Panc1 (cell line): ENCODE measurements at regions not wholly inside any gene's neighbourhood (a gene's known extent, or its start where the extent isn't known, plus 50 kb on each side); places are given as distances from the start of the nearest gene placed in this dataset.

ENCODE experiments used
- ATAC-seq: fragments of 200-7000 bp; cut with Tn5 transposase; 2 replicates; pipeline ENCODE4 v1.9.1; 2020; ENCODE audit warnings: mild to moderate bottlenecking, moderate library complexity
- BruUV-seq: library from RNA; stranded (reverse); fragments of 400-500 nt; replicated peaks from 2 replicates; lab custom pipeline; 2021; lab: Mats Ljungman, UMichigan
- CTCF ChIA-PET: fragments of 300-600 bp; sonication (Branson Sonifier 250); formaldehyde crosslinking; loops from one replicate; lab custom pipeline; 2022; ENCODE audit warnings: antibody characterized with exemption; lab: Charles Lee
- POLR2A ChIA-PET: fragments of 300-600 bp; sonication (Branson Sonifier 250); formaldehyde crosslinking; loops from one replicate; lab custom pipeline; 2022; ENCODE audit warnings: antibody characterized with exemption; lab: Charles Lee
- DNase-seq: peaks from one replicate; pipeline ENCODE4 v3.0.0-alpha.2; 2010; ENCODE audit warnings: low read depth, low spot score
- H3K27ac ChIP-seq: 2 replicates; pipeline ENCODE4 v1.5.1; 2011; ENCODE audit warnings: mild to moderate bottlenecking, low read length, inconsistent platforms
- H3K27me3 ChIP-seq: fragments of 200-500 bp; sonication (Bioruptor generic); 2 replicates; pipeline ENCODE4 v1.6.0; 2014; ENCODE audit warnings: low read length, inconsistent platforms; ENCODE audit not compliant: control insufficient read depth, insufficient read depth
- H3K36me3 ChIP-seq: fragments of 200-500 bp; sonication (Bioruptor generic); 2 replicates; pipeline ENCODE4 v1.5.1; 2014; ENCODE audit warnings: inconsistent platforms, mild to moderate bottlenecking, low read length, moderate library complexity; ENCODE audit not compliant: control insufficient read depth, insufficient read depth
- H3K4me1 ChIP-seq: 2 replicates; pipeline ENCODE4 v1.5.1; 2011; ENCODE audit warnings: inconsistent platforms, mild to moderate bottlenecking, low read length, moderate library complexity; ENCODE audit not compliant: control insufficient read depth, insufficient read depth
- H3K4me3 ChIP-seq, 2 experiments: 2 replicates each; pipeline ENCODE4 v1.5.1; 2011 to 2012; ENCODE audit warnings: low read depth in 2 of 2, low read length in 2 of 2, mild to moderate bottlenecking in 2 of 2, inconsistent platforms in 1 of 2, moderate library complexity in 1 of 2
- H3K9me3 ChIP-seq: fragments of 200-500 bp; sonication (Bioruptor generic); 2 replicates; pipeline ENCODE4 v1.5.1; 2014; ENCODE audit warnings: low read depth, mild to moderate bottlenecking, inconsistent platforms, low read length, moderate library complexity; ENCODE audit not compliant: control insufficient read depth, insufficient read depth
- CTCF ChIP-seq: fragments of 450-650 bp; IDR thresholded peaks from 2 replicates; pipeline ENCODE4 v1.5.1; 2017; ENCODE audit warnings: mild to moderate bottlenecking
- POLR2AphosphoS5 ChIP-seq: IDR thresholded peaks from 2 replicates; pipeline ENCODE4 v1.6.1; 2012; ENCODE audit warnings: mild to moderate bottlenecking, low read depth, low read length, moderate library complexity
- REST ChIP-seq, 2 experiments: IDR thresholded peaks; 2 replicates each; pipeline ENCODE4 v1.6.1; 2011 to 2012; ENCODE audit warnings: low read depth in 2 of 2, control low read depth in 1 of 2, low read length in 1 of 2, mild to moderate bottlenecking in 1 of 2, moderate library complexity in 1 of 2; ENCODE audit not compliant: insufficient read depth in 1 of 2
- SIN3A ChIP-seq: IDR thresholded peaks from 2 replicates; pipeline ENCODE4 v1.6.1; 2012; ENCODE audit warnings: low read depth, mild to moderate bottlenecking, low read length, moderate library complexity, borderline replicate concordance; ENCODE audit not compliant: insufficient read depth
- TCF7L2 ChIP-seq: IDR thresholded peaks from 2 replicates; pipeline ENCODE4 v1.6.1; 2011; ENCODE audit warnings: mild to moderate bottlenecking, low read depth, low read length, inconsistent platforms
- in situ Hi-C: cut with HindIII; loops from 2 replicates; pipeline ENCODE4 v1.10.0; 2016; ENCODE audit warnings: low sequenced_read_pairs, low pct_unique_long_range_greater_than_20kb
- intact Hi-C: fragments of 100-400 bp; cut with micrococcal nuclease; formaldehyde crosslinking; loops from one replicate; pipeline ENCODE4 v1.10.0; 2022; ENCODE audit not compliant: unreplicated experiment

GRCh38 chr14:97390096-97390724, 593.0 kb downstream of the VRK1 start:
- POLR2A ChIA-PET, result no interaction called here
- H3K4me1 ChIP-seq, result no peaks in the 10 kb centered on the region
- H3K27me3 ChIP-seq, result no peaks in the 10 kb centered on the region
- in situ Hi-C loops (no loop called here), intact Hi-C loops (no loop called here)
- TF ChIP-seq TCF7L2 (no peak), POLR2AphosphoS5 (no peak)
- ATAC-seq, result no peak
- BruUV-seq, result no TSS peak
- no peak overlapping the region for H3K4me3 ChIP-seq
- no peaks in the 10 kb centered on the region for H3K36me3 ChIP-seq
- no peak for DNase-seq
- H3K9me3 ChIP-seq, result no peaks in the 10 kb centered on the region
- no peak overlapping the region for H3K27ac ChIP-seq
- CTCF ChIA-PET, result no interaction called here

- no peaks in the 10 kb centered on the region for H3K36me3 ChIP-seq
- no peaks in the 10 kb centered on the region for H3K9me3 ChIP-seq
- DNase-seq, result no peak
- no TSS peak for BruUV-seq
- TF ChIP-seq CTCF (no peak), POLR2AphosphoS5 (no peak), REST (IDR thresholded peaks at IDR 0.05; ENCODE audit: insufficient read depth in 1 of 2, low read depth in 2 of 2, low read length in 1 of 2) (no peak), TCF7L2 (no peak), SIN3A (no peak)
- no peaks in the 10 kb centered on the region for H3K4me1 ChIP-seq
- no peaks in the 10 kb centered on the region for H3K27me3 ChIP-seq
- intact Hi-C loops, result no loop called here
- CTCF ChIA-PET, result no interaction called here
- POLR2A ChIA-PET, result no interaction called here
- H3K4me3 ChIP-seq, result no peak overlapping the region
- in situ Hi-C loops, result no loop called here
- ATAC-seq, result no peak
- no peak overlapping the region for H3K27ac ChIP-seq
These were observed 596.1 kb downstream of the VRK1 start for GRCh38 chr14:97393244-97393643.

- DNase-seq (no peak), ATAC-seq (no peak)
- H3K27ac ChIP-seq, result no peak overlapping the region
- ChIA-PET CTCF (no interaction called here), POLR2A (no interaction called here)
- intact Hi-C loops, result no loop called here
- H3K27me3 ChIP-seq, result no peaks in the 10 kb centered on the region
- no peaks in the 10 kb centered on the region for H3K36me3 ChIP-seq
- no peaks in the 10 kb centered on the region for H3K4me1 ChIP-seq
- H3K4me3 ChIP-seq, result no peak overlapping the region
- TF ChIP-seq TCF7L2, result no peak
- TF ChIP-seq POLR2AphosphoS5, result no peak
- no peak for TF ChIP-seq CTCF
- no peak for TF ChIP-seq SIN3A
- TF ChIP-seq REST (IDR thresholded peaks at IDR 0.05; ENCODE audit: insufficient read depth in 1 of 2, low read depth in 2 of 2, low read length in 1 of 2), result no peak
- no TSS peak for BruUV-seq
- no peaks in the 10 kb centered on the region for H3K9me3 ChIP-seq
- in situ Hi-C loops, result no loop called here
These were observed 597.9 kb downstream of the VRK1 start for GRCh38 chr14:97395068-97395467.
